OCI-LY7 (cell line): ENCODE measurements at regions not wholly inside any gene's neighbourhood (a gene's known extent, or its start where the extent isn't known, plus 50 kb on each side); places are given as distances from the start of the nearest gene placed in this dataset.

Source experiments
- BruUV-seq: library from RNA; stranded (reverse); fragments of 400-500 nt; replicated peaks from 2 replicates; lab custom pipeline; 2021; lab: Mats Ljungman, UMichigan
- CTCF ChIA-PET: fragments of 300-600 bp; sonication (Branson Sonifier 250); formaldehyde crosslinking; loops from one replicate; lab custom pipeline; 2022; ENCODE audit warnings: antibody characterized with exemption; ENCODE audit not compliant: unreplicated experiment; lab: Charles Lee
- POLR2A ChIA-PET: fragments of 300-600 bp; sonication (Branson Sonifier 250); formaldehyde crosslinking; loops from one replicate; lab custom pipeline; 2022; ENCODE audit warnings: antibody characterized with exemption; lab: Charles Lee
- DNase-seq: peaks from one replicate; pipeline ENCODE4 v3.0.0-alpha.2; 2015; ENCODE audit warnings: low spot score
- H2AFZ ChIP-seq: fragments of 200-600 bp; sonication (generic), shearing (Covaris generic); 2 replicates; pipeline ENCODE4 v1.6.1; 2014; ENCODE audit warnings: mild to moderate bottlenecking, antibody characterized with exemption, low read length, moderate library complexity
- H3K27ac ChIP-seq: fragments of 200-600 bp; sonication (generic); 2 replicates; pipeline ENCODE4 v1.5.1; 2014; ENCODE audit warnings: mixed run types, low read depth, mild to moderate bottlenecking, moderate library complexity, low read length, inconsistent platforms; ENCODE audit not compliant: poor library complexity, severe bottlenecking
- H3K36me3 ChIP-seq: fragments of 200-600 bp; sonication (generic); 2 replicates; pipeline ENCODE4 v1.6.1; 2014; ENCODE audit warnings: mild to moderate bottlenecking, antibody characterized with exemption, low read length, moderate library complexity, mixed read lengths; ENCODE audit not compliant: insufficient read depth
- H3K4me1 ChIP-seq: fragments of 200-600 bp; sonication (generic); 2 replicates; pipeline ENCODE4 v1.5.1; 2014; ENCODE audit warnings: mild to moderate bottlenecking, low read length; ENCODE audit not compliant: insufficient read depth, poor library complexity, severe bottlenecking
- H3K4me2 ChIP-seq: fragments of 200-600 bp; sonication (generic); 2 replicates; pipeline ENCODE4 v1.6.1; 2014; ENCODE audit warnings: mild to moderate bottlenecking, low read length
- H3K4me3 ChIP-seq: fragments of 200-600 bp; sonication (generic); 2 replicates; pipeline ENCODE4 v1.5.1; 2014; ENCODE audit warnings: mild to moderate bottlenecking, low read depth, low read length; ENCODE audit not compliant: poor library complexity, severe bottlenecking
- H3K79me2 ChIP-seq: fragments of 200-600 bp; sonication (generic); 2 replicates; pipeline ENCODE4 v1.6.1; 2016; ENCODE audit warnings: low read depth, mild to moderate bottlenecking, low read length, moderate library complexity, mixed read lengths; ENCODE audit not compliant: insufficient read depth
- H3K9me2 ChIP-seq: fragments of 200-600 bp; sonication (generic); 2 replicates; pipeline ENCODE4 v1.6.1; 2016; ENCODE audit warnings: mild to moderate bottlenecking, low read length, mixed read lengths; ENCODE audit not compliant: insufficient read depth
- H3K9me3 ChIP-seq: fragments of 200-600 bp; sonication (generic); 2 replicates; pipeline ENCODE4 v1.6.1; 2014; ENCODE audit warnings: mild to moderate bottlenecking, mixed run types, low read length, mixed read lengths
- H4K20me1 ChIP-seq: fragments of 200-600 bp; sonication (generic); 2 replicates; pipeline ENCODE4 v1.6.1; 2014; ENCODE audit warnings: mild to moderate bottlenecking, antibody characterized with exemption, low read length, moderate library complexity, mixed read lengths; ENCODE audit not compliant: insufficient read depth
- CTCF ChIP-seq: fragments of 200-600 bp; sonication (generic); conservative IDR thresholded peaks from 2 replicates; pipeline ENCODE4 v1.5.1; 2014; ENCODE audit warnings: mild to moderate bottlenecking, antibody characterized with exemption, low read length, moderate library complexity, mixed read lengths
- EZH2phosphoT487 ChIP-seq: fragments of 200-600 bp; sonication (generic); IDR thresholded peaks from 2 replicates; pipeline ENCODE4 v1.6.1; 2018; ENCODE audit warnings: low read depth, borderline replicate concordance, mild to moderate bottlenecking, mixed run types, antibody characterized with exemption, low read length, moderate library complexity, mixed read lengths
- intact Hi-C: fragments of 100-400 bp; cut with micrococcal nuclease; formaldehyde crosslinking; loops from one replicate; pipeline ENCODE4 v1.10.0; 2022; ENCODE audit not compliant: unreplicated experiment

- no peaks in the 10 kb centered on the region for H3K9me2 ChIP-seq
- H3K4me3 ChIP-seq = no peak overlapping the region
- POLR2A ChIA-PET = no interaction called here
- no peaks in the 10 kb centered on the region for H4K20me1 ChIP-seq
- no TSS peak for BruUV-seq
- no peaks in the 10 kb centered on the region for H3K79me2 ChIP-seq
- DNase-seq = no peak
- no peaks in the 10 kb centered on the region for H3K4me1 ChIP-seq
- H3K9me3 ChIP-seq = no peaks in the 10 kb centered on the region
- TF ChIP-seq CTCF = no peak
- no peak for TF ChIP-seq EZH2phosphoT487
- no peaks in the 10 kb centered on the region for H3K36me3 ChIP-seq
- no peak overlapping the region for H2AFZ ChIP-seq
- no peak overlapping the region for H3K27ac ChIP-seq
- H3K4me2 ChIP-seq = no peak overlapping the region
- CTCF ChIA-PET = no interaction called here
- intact Hi-C loops = no loop called here
Observed at GRCh38 chr10:131478377-131478989, 167.0 kb upstream of the TCERG1L start.

GRCh38 chr10:131480066-131480465 lies 168.5 kb upstream of the TCERG1L start:
- ChIA-PET POLR2A (no interaction called here), CTCF (no interaction called here)
- Histone ChIP-seq H2AFZ (no peak overlapping the region), H3K36me3 (no peaks in the 10 kb centered on the region), H3K4me1 (no peaks in the 10 kb centered on the region), H3K4me3 (no peak overlapping the region), H3K27ac (no peak overlapping the region), H3K9me2 (no peaks in the 10 kb centered on the region), H3K4me2 (no peak overlapping the region), H3K9me3 (no peaks in the 10 kb centered on the region), H4K20me1 (no peaks in the 10 kb centered on the region), H3K79me2 (no peaks in the 10 kb centered on the region)
- no peak for TF ChIP-seq EZH2phosphoT487
- no peak for TF ChIP-seq CTCF
- BruUV-seq = no TSS peak
- intact Hi-C loops = no loop called here
- DNase-seq = no peak

GRCh38 chr10:131480861-131481260 lies 169.3 kb upstream of the TCERG1L start:
- Histone ChIP-seq H2AFZ (no peak overlapping the region), H3K4me3 (no peak overlapping the region), H3K4me2 (no peak overlapping the region), H3K9me2 (no peaks in the 10 kb centered on the region), H3K27ac (no peak overlapping the region), H4K20me1 (no peaks in the 10 kb centered on the region), H3K4me1 (no peaks in the 10 kb centered on the region), H3K36me3 (no peaks in the 10 kb centered on the region), H3K79me2 (no peaks in the 10 kb centered on the region), H3K9me3 (no peaks in the 10 kb centered on the region)
- TF ChIP-seq CTCF = no peak
- TF ChIP-seq EZH2phosphoT487 = no peak
- DNase-seq = no peak
- intact Hi-C loops = no loop called here
- no TSS peak for BruUV-seq
- CTCF ChIA-PET = no interaction called here
- POLR2A ChIA-PET = no interaction called here
